ENCODE measurements at regions not wholly inside any gene's neighbourhood (a gene's known extent, or its start where the extent isn't known, plus 50 kb on each side); places are given as distances from the start of the nearest gene placed in this dataset.

- no peak for DNase-seq (ENCODE audit: low read depth in 2 of 2)
Measured at GRCh38 chr9:103615994-103616393, 478.1 kb upstream of the SMC2 start.

- DNase-seq (ENCODE audit: low read depth in 2 of 2), result no peak
Measured at GRCh38 chr9:103617046-103617445, 477.1 kb upstream of the SMC2 start.

- no peak for DNase-seq (ENCODE audit: low read depth in 2 of 2)
Measured at GRCh38 chr9:103625161-103625804, 468.8 kb upstream of the SMC2 start.

GRCh38 chr9:103627731-103628130 lies 466.4 kb upstream of the SMC2 start:
- no peak for DNase-seq (ENCODE audit: low read depth in 2 of 2)

- DNase-seq (ENCODE audit: low read depth in 2 of 2), result no peak
Measured at GRCh38 chr9:103649086-103649485, 445.0 kb upstream of the SMC2 start.

GRCh38 chr9:103658156-103658555 lies 436.0 kb upstream of the SMC2 start:
- no peak for DNase-seq (ENCODE audit: low read depth in 2 of 2)

- no peak for DNase-seq (ENCODE audit: low read depth in 2 of 2)
Measured at GRCh38 chr9:103660830-103661229, 433.3 kb upstream of the SMC2 start.

GRCh38 chr9:103661663-103662062 lies 432.4 kb upstream of the SMC2 start:
- DNase-seq (ENCODE audit: low read depth in 2 of 2), result no peak

- DNase-seq (ENCODE audit: low read depth in 2 of 2), result no peak
Measured at GRCh38 chr9:103669296-103669695, 424.8 kb upstream of the SMC2 start.

GRCh38 chr9:103674271-103674670 lies 419.8 kb upstream of the SMC2 start:
- no peak for DNase-seq (ENCODE audit: low read depth in 2 of 2)

GRCh38 chr9:103680581-103680980 lies 413.5 kb upstream of the SMC2 start:
- no peak for DNase-seq (ENCODE audit: low read depth in 2 of 2)

- no peak for DNase-seq (ENCODE audit: low read depth in 2 of 2)
Measured at GRCh38 chr9:103681435-103681834, 412.7 kb upstream of the SMC2 start.

- DNase-seq (ENCODE audit: low read depth in 2 of 2), result no peak
Measured at GRCh38 chr9:103700195-103700962, 393.7 kb upstream of the SMC2 start.

GRCh38 chr9:103702572-103702971 lies 391.5 kb upstream of the SMC2 start:
- no peak for DNase-seq (ENCODE audit: low read depth in 2 of 2)

- no peak for DNase-seq (ENCODE audit: low read depth in 2 of 2)
Measured at GRCh38 chr9:103707181-103707580, 386.9 kb upstream of the SMC2 start.

GRCh38 chr9:103709366-103709765 lies 384.7 kb upstream of the SMC2 start:
- DNase-seq (ENCODE audit: low read depth in 2 of 2), result no peak

GRCh38 chr9:103713631-103714030 lies 380.5 kb upstream of the SMC2 start:
- no peak for DNase-seq (ENCODE audit: low read depth in 2 of 2)

- DNase-seq (ENCODE audit: low read depth in 2 of 2), result no peak
Measured at GRCh38 chr9:103714992-103715391, 379.1 kb upstream of the SMC2 start.

- no peak for DNase-seq (ENCODE audit: low read depth in 2 of 2)
Measured at GRCh38 chr9:103721056-103721455, 373.1 kb upstream of the SMC2 start.

GRCh38 chr9:103730866-103731265 lies 363.2 kb upstream of the SMC2 start:
- no peak for DNase-seq (ENCODE audit: low read depth in 2 of 2)

- no peak for DNase-seq (ENCODE audit: low read depth in 2 of 2)
Measured at GRCh38 chr9:103731541-103731940, 362.6 kb upstream of the SMC2 start.

GRCh38 chr9:103734471-103734870 lies 359.6 kb upstream of the SMC2 start:
- DNase-seq (ENCODE audit: low read depth in 2 of 2), result no peak

GRCh38 chr9:103755441-103755840 lies 338.7 kb upstream of the SMC2 start:
- DNase-seq (ENCODE audit: low read depth in 2 of 2), result no peak

GRCh38 chr9:103755986-103756385 lies 338.1 kb upstream of the SMC2 start:
- DNase-seq (ENCODE audit: low read depth in 2 of 2), result no peak
